KMS-11 (cell line): ENCODE measurements at regions not wholly inside any gene's neighbourhood (a gene's known extent, or its start where the extent isn't known, plus 50 kb on each side); places are given as distances from the start of the nearest gene placed in this dataset.
"Not testable (repeated sequence)": the region's sequence is repeated elsewhere in the genome, so short reads cannot be mapped to it uniquely, and the experiment has no call there.

Experiments used
- H2AFZ ChIP-seq: fragments of 200-600 bp; sonication (generic); 2 replicates; pipeline ENCODE4 v1.6.1; 2016; ENCODE audit warnings: antibody characterized with exemption, mixed run types, low read depth
- H3K27ac ChIP-seq: fragments of 200-600 bp; sonication (generic); 2 replicates; pipeline ENCODE4 v1.6.1; 2016; ENCODE audit warnings: mild to moderate bottlenecking, mixed run types
- H3K27me3 ChIP-seq: fragments of 200-600 bp; sonication (generic); 2 replicates; pipeline ENCODE4 v1.6.1; 2017; ENCODE audit warnings: mild to moderate bottlenecking, low read depth, mixed run types, moderate library complexity; ENCODE audit not compliant: insufficient read depth
- H3K36me3 ChIP-seq: fragments of 200-600 bp; sonication (generic); 2 replicates; pipeline ENCODE4 v1.6.1; 2017; ENCODE audit warnings: mild to moderate bottlenecking, mixed run types; ENCODE audit not compliant: insufficient read depth
- H3K4me1 ChIP-seq: fragments of 200-600 bp; sonication (generic); 2 replicates; pipeline ENCODE4 v1.6.1; 2016; ENCODE audit warnings: mild to moderate bottlenecking, low read depth, mixed run types; ENCODE audit not compliant: poor library complexity, severe bottlenecking
- H3K4me2 ChIP-seq: fragments of 200-600 bp; sonication (generic); 2 replicates; pipeline ENCODE4 v1.7.0; 2016; ENCODE audit warnings: mild to moderate bottlenecking, mixed run types
- H3K4me3 ChIP-seq: fragments of 200-600 bp; sonication (generic); IDR thresholded peaks from 2 replicates; pipeline ENCODE4 v1.6.1; 2017; ENCODE audit warnings: low read depth, low read length, mixed read lengths; ENCODE audit not compliant: insufficient read depth
- H3K79me2 ChIP-seq: fragments of 200-600 bp; sonication (generic); 2 replicates; pipeline ENCODE4 v1.6.1; 2016; ENCODE audit warnings: low read depth, mixed run types; ENCODE audit not compliant: insufficient read depth
- H3K9ac ChIP-seq: fragments of 200-600 bp; sonication (generic); 2 replicates; pipeline ENCODE4 v1.6.1; 2016; ENCODE audit warnings: mild to moderate bottlenecking, mixed run types
- H4K20me1 ChIP-seq: fragments of 200-600 bp; sonication (generic); 2 replicates; pipeline ENCODE4 v1.6.1; 2016; ENCODE audit warnings: mild to moderate bottlenecking, mixed run types; ENCODE audit not compliant: insufficient read depth
- CTCF ChIP-seq: fragments of 200-600 bp; sonication (generic); conservative IDR thresholded peaks from 2 replicates; pipeline ENCODE4 v1.6.1; 2017; ENCODE audit warnings: low read depth, mild to moderate bottlenecking, antibody characterized with exemption, low read length, moderate library complexity, mixed read lengths

GRCh38 chr5:92268343-92268742 is 885.2 kb upstream of the ARRDC3 start:
- Histone ChIP-seq H3K27ac (no peak overlapping the region), H3K4me1 (no peaks in the 10 kb centered on the region), H4K20me1 (no peaks in the 10 kb centered on the region), H3K4me3 (no peak overlapping the region), H3K9ac (no peak overlapping the region), H2AFZ (no peak overlapping the region), H3K27me3 (no peaks in the 10 kb centered on the region), H3K36me3 (no peaks in the 10 kb centered on the region), H3K4me2 (no peak overlapping the region), H3K79me2 (no peaks in the 10 kb centered on the region)
- TF ChIP-seq CTCF, result no peak

- H3K36me3 ChIP-seq, result no peaks in the 10 kb centered on the region
- H3K4me3 ChIP-seq, result no peak overlapping the region
- no peaks in the 10 kb centered on the region for H3K27me3 ChIP-seq
- no peak for TF ChIP-seq CTCF
- no peak overlapping the region for H3K9ac ChIP-seq
- H3K79me2 ChIP-seq, result no peaks in the 10 kb centered on the region
- no peak overlapping the region for H3K4me2 ChIP-seq
- no peak overlapping the region for H3K27ac ChIP-seq
- no peaks in the 10 kb centered on the region for H3K4me1 ChIP-seq
- no peaks in the 10 kb centered on the region for H4K20me1 ChIP-seq
- H2AFZ ChIP-seq, result no peak overlapping the region
Measured at GRCh38 chr5:92267830-92268229, 884.7 kb upstream of the ARRDC3 start.

- H3K4me1 ChIP-seq, result no peaks in the 10 kb centered on the region
- no peak for TF ChIP-seq CTCF
- H3K4me2 ChIP-seq, result no peak overlapping the region
- H3K27me3 ChIP-seq, result no peaks in the 10 kb centered on the region
- no peaks in the 10 kb centered on the region for H4K20me1 ChIP-seq
- no peak overlapping the region for H3K27ac ChIP-seq
- H3K79me2 ChIP-seq, result no peaks in the 10 kb centered on the region
- no peak overlapping the region for H3K4me3 ChIP-seq
- H2AFZ ChIP-seq, result no peak overlapping the region
- no peak overlapping the region for H3K9ac ChIP-seq
- H3K36me3 ChIP-seq, result no peaks in the 10 kb centered on the region
Measured at GRCh38 chr5:92265804-92266203, 882.7 kb upstream of the ARRDC3 start.

GRCh38 chr5:92255605-92256004 is 872.5 kb upstream of the ARRDC3 start:
- H3K4me1 ChIP-seq, H3K9ac ChIP-seq, H3K79me2 ChIP-seq, H3K4me2 ChIP-seq, H3K36me3 ChIP-seq, H3K4me3 ChIP-seq, H3K27ac ChIP-seq, H2AFZ ChIP-seq, H3K27me3 ChIP-seq, H4K20me1 ChIP-seq: not testable (repeated sequence)

GRCh38 chr5:92248518-92248917 is 865.4 kb upstream of the ARRDC3 start:
- H3K79me2 ChIP-seq, result no peaks in the 10 kb centered on the region
- H3K4me1 ChIP-seq, result no peaks in the 10 kb centered on the region
- H2AFZ ChIP-seq, result no peak overlapping the region
- no peak for TF ChIP-seq CTCF
- no peaks in the 10 kb centered on the region for H3K36me3 ChIP-seq
- H3K27ac ChIP-seq, result no peak overlapping the region
- H3K9ac ChIP-seq, result no peak overlapping the region
- no peak overlapping the region for H3K4me2 ChIP-seq
- H3K27me3 ChIP-seq, result no peaks in the 10 kb centered on the region
- no peaks in the 10 kb centered on the region for H4K20me1 ChIP-seq
- H3K4me3 ChIP-seq, result no peak overlapping the region
